Endothelial cell of umbilical vein (primary cell): ENCODE measurements at regions not wholly inside any gene's neighbourhood (a gene's known extent, or its start where the extent isn't known, plus 50 kb on each side); places are given as distances from the start of the nearest gene placed in this dataset.

Source experiments
- CTCF ChIP-seq, 2 donors: IDR thresholded peaks; 1 replicate in 1 of 2; 2 replicates in 1 of 2; pipeline ENCODE4 v1.5.1; 2011; ENCODE audit warnings: low read length in 2 of 2, mild to moderate bottlenecking in 2 of 2, moderate library complexity in 2 of 2, control low read depth in 1 of 2, inconsistent platforms in 1 of 2, low read depth in 1 of 2; ENCODE audit not compliant: insufficient read depth in 1 of 2; ENCODE audit errors: extremely low read depth in 1 of 2
- POLR2AphosphoS5 ChIP-seq: IDR thresholded peaks from 2 replicates; pipeline ENCODE4 v1.6.1; 2012; ENCODE audit warnings: low read depth, mild to moderate bottlenecking, control low read depth, low read length, moderate library complexity; ENCODE audit not compliant: insufficient read depth
- TF ChIP-seq, protein P1 (sequence below): IDR thresholded peaks from 2 replicates; pipeline ENCODE4 v1.6.1; 2011; ENCODE audit not compliant: insufficient read depth, insufficient read length

- TF ChIP-seq POLR2AphosphoS5, result no peak
- TF ChIP-seq, protein P1, sequence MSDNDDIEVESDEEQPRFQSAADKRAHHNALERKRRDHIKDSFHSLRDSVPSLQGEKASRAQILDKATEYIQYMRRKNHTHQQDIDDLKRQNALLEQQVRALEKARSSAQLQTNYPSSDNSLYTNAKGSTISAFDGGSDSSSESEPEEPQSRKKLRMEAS, result no peak
- no peak for TF ChIP-seq CTCF (IDR thresholded peaks at IDR 0.05; ENCODE audit: extremely low read depth in 1 of 2, insufficient read depth in 1 of 2, low read depth in 1 of 2, low read length in 2 of 2)
Observed at GRCh38 chrX:39990388-39990787, 107.4 kb downstream of the BCOR start.
